ENCODE measurements at regions not wholly inside any gene's neighbourhood (a gene's known extent, or its start where the extent isn't known, plus 50 kb on each side); places are given as distances from the start of the nearest gene placed in this dataset.

- H3K9me2 ChIP-seq (ENCODE audit: insufficient read depth): no peaks in the 10 kb centered on the region
- no peaks in the 10 kb centered on the region; the same call in 1 of the 2 replicates for H4K20me1 ChIP-seq (replicated peaks; ENCODE audit: insufficient read depth)
- no peak for DNase-seq (ENCODE audit: low spot score)
- no peaks in the 10 kb centered on the region for H3K4me1 ChIP-seq (ENCODE audit: insufficient read depth)
- Mint-ChIP-seq H3K4me1 (peaks cover 4% of the 10 kb centered on the region; the same call in 2 of the 3 replicates), H3K9me3 (peaks cover 2% of the 10 kb centered on the region; the same call in 1 of the 3 replicates), H3K4me3 (no peak overlapping the region), H3K27ac (no peak overlapping the region), H3K27me3 (ENCODE audit: insufficient read depth, low read depth, poor library complexity) (peaks cover 2% of the 10 kb centered on the region), H3K36me3 (ENCODE audit: low read depth) (no peaks in the 10 kb centered on the region)
- no peaks in the 10 kb centered on the region for H3K27me3 ChIP-seq (ENCODE audit: insufficient read depth)
- no peak overlapping the region for H2AFZ ChIP-seq
- no peak for ATAC-seq
- TF ChIP-seq STAT1 (IDR thresholded peaks at IDR 0.05; ENCODE audit: unreplicated experiment): no peak
- TF ChIP-seq, protein P1, sequence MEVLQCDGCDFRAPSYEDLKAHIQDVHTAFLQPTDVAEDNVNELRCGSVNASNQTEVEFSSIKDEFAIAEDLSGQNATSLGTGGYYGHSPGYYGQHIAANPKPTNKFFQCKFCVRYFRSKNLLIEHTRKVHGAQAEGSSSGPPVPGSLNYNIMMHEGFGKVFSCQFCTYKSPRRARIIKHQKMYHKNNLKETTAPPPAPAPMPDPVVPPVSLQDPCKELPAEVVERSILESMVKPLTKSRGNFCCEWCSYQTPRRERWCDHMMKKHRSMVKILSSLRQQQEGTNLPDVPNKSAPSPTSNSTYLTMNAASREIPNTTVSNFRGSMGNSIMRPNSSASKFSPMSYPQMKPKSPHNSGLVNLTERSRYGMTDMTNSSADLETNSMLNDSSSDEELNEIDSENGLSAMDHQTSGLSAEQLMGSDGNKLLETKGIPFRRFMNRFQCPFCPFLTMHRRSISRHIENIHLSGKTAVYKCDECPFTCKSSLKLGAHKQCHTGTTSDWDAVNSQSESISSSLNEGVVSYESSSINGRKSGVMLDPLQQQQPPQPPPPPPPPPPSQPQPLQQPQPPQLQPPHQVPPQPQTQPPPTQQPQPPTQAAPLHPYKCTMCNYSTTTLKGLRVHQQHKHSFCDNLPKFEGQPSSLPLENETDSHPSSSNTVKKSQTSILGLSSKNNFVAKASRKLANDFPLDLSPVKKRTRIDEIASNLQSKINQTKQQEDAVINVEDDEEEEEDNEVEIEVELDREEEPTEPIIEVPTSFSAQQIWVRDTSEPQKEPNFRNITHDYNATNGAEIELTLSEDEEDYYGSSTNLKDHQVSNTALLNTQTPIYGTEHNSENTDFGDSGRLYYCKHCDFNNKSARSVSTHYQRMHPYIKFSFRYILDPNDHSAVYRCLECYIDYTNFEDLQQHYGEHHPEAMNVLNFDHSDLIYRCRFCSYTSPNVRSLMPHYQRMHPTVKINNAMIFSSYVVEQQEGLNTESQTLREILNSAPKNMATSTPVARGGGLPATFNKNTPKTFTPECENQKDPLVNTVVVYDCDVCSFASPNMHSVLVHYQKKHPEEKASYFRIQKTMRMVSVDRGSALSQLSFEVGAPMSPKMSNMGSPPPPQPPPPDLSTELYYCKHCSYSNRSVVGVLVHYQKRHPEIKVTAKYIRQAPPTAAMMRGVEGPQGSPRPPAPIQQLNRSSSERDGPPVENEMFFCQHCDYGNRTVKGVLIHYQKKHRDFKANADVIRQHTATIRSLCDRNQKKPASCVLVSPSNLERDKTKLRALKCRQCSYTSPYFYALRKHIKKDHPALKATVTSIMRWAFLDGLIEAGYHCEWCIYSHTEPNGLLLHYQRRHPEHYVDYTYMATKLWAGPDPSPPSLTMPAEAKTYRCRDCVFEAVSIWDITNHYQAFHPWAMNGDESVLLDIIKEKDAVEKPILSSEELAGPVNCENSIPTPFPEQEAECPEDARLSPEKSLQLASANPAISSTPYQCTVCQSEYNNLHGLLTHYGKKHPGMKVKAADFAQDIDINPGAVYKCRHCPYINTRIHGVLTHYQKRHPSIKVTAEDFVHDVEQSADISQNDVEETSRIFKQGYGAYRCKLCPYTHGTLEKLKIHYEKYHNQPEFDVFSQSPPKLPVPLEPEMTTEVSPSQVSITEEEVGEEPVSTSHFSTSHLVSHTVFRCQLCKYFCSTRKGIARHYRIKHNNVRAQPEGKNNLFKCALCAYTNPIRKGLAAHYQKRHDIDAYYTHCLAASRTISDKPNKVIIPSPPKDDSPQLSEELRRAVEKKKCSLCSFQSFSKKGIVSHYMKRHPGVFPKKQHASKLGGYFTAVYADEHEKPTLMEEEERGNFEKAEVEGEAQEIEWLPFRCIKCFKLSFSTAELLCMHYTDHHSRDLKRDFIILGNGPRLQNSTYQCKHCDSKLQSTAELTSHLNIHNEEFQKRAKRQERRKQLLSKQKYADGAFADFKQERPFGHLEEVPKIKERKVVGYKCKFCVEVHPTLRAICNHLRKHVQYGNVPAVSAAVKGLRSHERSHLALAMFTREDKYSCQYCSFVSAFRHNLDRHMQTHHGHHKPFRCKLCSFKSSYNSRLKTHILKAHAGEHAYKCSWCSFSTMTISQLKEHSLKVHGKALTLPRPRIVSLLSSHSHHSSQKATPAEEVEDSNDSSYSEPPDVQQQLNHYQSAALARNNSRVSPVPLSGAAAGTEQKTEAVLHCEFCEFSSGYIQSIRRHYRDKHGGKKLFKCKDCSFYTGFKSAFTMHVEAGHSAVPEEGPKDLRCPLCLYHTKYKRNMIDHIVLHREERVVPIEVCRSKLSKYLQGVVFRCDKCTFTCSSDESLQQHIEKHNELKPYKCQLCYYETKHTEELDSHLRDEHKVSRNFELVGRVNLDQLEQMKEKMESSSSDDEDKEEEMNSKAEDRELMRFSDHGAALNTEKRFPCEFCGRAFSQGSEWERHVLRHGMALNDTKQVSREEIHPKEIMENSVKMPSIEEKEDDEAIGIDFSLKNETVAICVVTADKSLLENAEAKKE (CRISPR knock-in tag; IDR thresholded peaks at IDR 0.05): no peak
- TF ChIP-seq JUNB (IDR thresholded peaks at IDR 0.05; ENCODE audit: unreplicated experiment): no peak
- no peak for TF ChIP-seq ZNF331 (CRISPR knock-in tag; IDR thresholded peaks at IDR 0.05; ENCODE audit: low read depth)
- no peak for TF ChIP-seq POLR2AphosphoS5 (IDR thresholded peaks at IDR 0.05; ENCODE audit: low read depth)
- TF ChIP-seq, protein P2, sequence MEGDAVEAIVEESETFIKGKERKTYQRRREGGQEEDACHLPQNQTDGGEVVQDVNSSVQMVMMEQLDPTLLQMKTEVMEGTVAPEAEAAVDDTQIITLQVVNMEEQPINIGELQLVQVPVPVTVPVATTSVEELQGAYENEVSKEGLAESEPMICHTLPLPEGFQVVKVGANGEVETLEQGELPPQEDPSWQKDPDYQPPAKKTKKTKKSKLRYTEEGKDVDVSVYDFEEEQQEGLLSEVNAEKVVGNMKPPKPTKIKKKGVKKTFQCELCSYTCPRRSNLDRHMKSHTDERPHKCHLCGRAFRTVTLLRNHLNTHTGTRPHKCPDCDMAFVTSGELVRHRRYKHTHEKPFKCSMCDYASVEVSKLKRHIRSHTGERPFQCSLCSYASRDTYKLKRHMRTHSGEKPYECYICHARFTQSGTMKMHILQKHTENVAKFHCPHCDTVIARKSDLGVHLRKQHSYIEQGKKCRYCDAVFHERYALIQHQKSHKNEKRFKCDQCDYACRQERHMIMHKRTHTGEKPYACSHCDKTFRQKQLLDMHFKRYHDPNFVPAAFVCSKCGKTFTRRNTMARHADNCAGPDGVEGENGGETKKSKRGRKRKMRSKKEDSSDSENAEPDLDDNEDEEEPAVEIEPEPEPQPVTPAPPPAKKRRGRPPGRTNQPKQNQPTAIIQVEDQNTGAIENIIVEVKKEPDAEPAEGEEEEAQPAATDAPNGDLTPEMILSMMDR (conservative IDR thresholded peaks at IDR 0.05; ENCODE audit: low read depth in 2 of 2): no peak
- no peak for TF ChIP-seq EZH2 (IDR thresholded peaks at IDR 0.05; ENCODE audit: low read depth, unreplicated experiment)
- TF ChIP-seq CREB1 (CRISPR knock-in tag; IDR thresholded peaks at IDR 0.05; ENCODE audit: low read depth): no peak
- TF ChIP-seq, protein P3, sequence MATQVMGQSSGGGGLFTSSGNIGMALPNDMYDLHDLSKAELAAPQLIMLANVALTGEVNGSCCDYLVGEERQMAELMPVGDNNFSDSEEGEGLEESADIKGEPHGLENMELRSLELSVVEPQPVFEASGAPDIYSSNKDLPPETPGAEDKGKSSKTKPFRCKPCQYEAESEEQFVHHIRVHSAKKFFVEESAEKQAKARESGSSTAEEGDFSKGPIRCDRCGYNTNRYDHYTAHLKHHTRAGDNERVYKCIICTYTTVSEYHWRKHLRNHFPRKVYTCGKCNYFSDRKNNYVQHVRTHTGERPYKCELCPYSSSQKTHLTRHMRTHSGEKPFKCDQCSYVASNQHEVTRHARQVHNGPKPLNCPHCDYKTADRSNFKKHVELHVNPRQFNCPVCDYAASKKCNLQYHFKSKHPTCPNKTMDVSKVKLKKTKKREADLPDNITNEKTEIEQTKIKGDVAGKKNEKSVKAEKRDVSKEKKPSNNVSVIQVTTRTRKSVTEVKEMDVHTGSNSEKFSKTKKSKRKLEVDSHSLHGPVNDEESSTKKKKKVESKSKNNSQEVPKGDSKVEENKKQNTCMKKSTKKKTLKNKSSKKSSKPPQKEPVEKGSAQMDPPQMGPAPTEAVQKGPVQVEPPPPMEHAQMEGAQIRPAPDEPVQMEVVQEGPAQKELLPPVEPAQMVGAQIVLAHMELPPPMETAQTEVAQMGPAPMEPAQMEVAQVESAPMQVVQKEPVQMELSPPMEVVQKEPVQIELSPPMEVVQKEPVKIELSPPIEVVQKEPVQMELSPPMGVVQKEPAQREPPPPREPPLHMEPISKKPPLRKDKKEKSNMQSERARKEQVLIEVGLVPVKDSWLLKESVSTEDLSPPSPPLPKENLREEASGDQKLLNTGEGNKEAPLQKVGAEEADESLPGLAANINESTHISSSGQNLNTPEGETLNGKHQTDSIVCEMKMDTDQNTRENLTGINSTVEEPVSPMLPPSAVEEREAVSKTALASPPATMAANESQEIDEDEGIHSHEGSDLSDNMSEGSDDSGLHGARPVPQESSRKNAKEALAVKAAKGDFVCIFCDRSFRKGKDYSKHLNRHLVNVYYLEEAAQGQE (IDR thresholded peaks at IDR 0.05; ENCODE audit: unreplicated experiment): no peak
- TF ChIP-seq EZH2phosphoT487 (IDR thresholded peaks at IDR 0.05; ENCODE audit: unreplicated experiment): no peak
- no peak for TF ChIP-seq ETS1 (IDR thresholded peaks at IDR 0.05)
- TF ChIP-seq ZNF114 (CRISPR knock-in tag; IDR thresholded peaks at IDR 0.05): no peak
- no peak for TF ChIP-seq NANOG (IDR thresholded peaks at IDR 0.05; ENCODE audit: borderline replicate concordance)
- H3F3A ChIP-seq (replicated peaks; ENCODE audit: low read depth): no peaks in the 10 kb centered on the region
- no peak overlapping the region for H3K27ac ChIP-seq (ENCODE audit: low read depth)
- no peak overlapping the region for H3K4me2 ChIP-seq
- no peaks in the 10 kb centered on the region for H3K36me3 ChIP-seq (ENCODE audit: insufficient read depth)
- no peaks in the 10 kb centered on the region for H3K79me2 ChIP-seq (replicated peaks; ENCODE audit: insufficient read depth)
- H3K4me3 ChIP-seq: no peak overlapping the region
Observed at GRCh38 chr7:41039981-41040380, 662.9 kb downstream of the INHBA start.

Data from GM23338 (cell line).